ENCODE measurements at regions not wholly inside any gene's neighbourhood (a gene's known extent, or its start where the extent isn't known, plus 50 kb on each side); places are given as distances from the start of the nearest gene placed in this dataset.

GRCh38 chr5:99089822-99090549 lies 161.2 kb upstream of the CHD1 start:
- DNase-seq (ENCODE audit: low spot score), result no peak
- Histone ChIP-seq H3K9ac (ENCODE audit: low read depth, low read length, poor library complexity) (no peak overlapping the region), H4K91ac (ENCODE audit: low read depth, low read length, poor library complexity) (no peak overlapping the region), H2AFZ (ENCODE audit: low read length) (no peak overlapping the region), H3K4me1 (ENCODE audit: control insufficient read depth in 2 of 2, insufficient read depth in 1 of 2, low read depth in 1 of 2, low read length in 2 of 2) (peaks cover 0 to 2% of the 10 kb centered on the region in 2 donors), H2BK5ac (ENCODE audit: low read length) (no peak overlapping the region), H3K27me3 (ENCODE audit: control insufficient read depth in 3 of 3, insufficient read depth in 3 of 3, low read depth in 1 of 3, low read length in 3 of 3) (no peaks in the 10 kb centered on the region), H2BK120ac (ENCODE audit: low read depth, low read length) (no peak overlapping the region), H3K4me2 (ENCODE audit: insufficient read depth, low read length, poor library complexity, severe bottlenecking) (no peak overlapping the region), H3K36me3 (replicated peaks in 1 of 2; ENCODE audit: control insufficient read depth in 2 of 2, insufficient read depth in 2 of 2, low read length in 2 of 2) (no peaks in the 10 kb centered on the region), H3K27ac (replicated peaks; ENCODE audit: low read length) (no peak overlapping the region), H3K79me1 (ENCODE audit: low read depth, low read length) (no peaks in the 10 kb centered on the region), H2AK5ac (ENCODE audit: low read depth, low read length) (no peak overlapping the region), H3K18ac (ENCODE audit: low read length) (no peak overlapping the region), H4K8ac (ENCODE audit: low read depth, low read length) (no peak overlapping the region), H3K14ac (ENCODE audit: low read length) (no peak overlapping the region), H2BK15ac (ENCODE audit: low read length) (no peak overlapping the region), H3K9me3 (replicated peaks in 1 of 2; ENCODE audit: control insufficient read depth in 2 of 2, insufficient read depth in 1 of 2, low read depth in 1 of 2, low read length in 2 of 2) (peaks cover 0 to 9% of the 10 kb centered on the region in 2 donors), H3K4me3 (ENCODE audit: low read length in 2 of 2) (no peak overlapping the region), H3K23ac (ENCODE audit: low read depth, low read length, poor library complexity) (no peak overlapping the region), H3K4ac (ENCODE audit: low read length) (no peak overlapping the region), H2BK12ac (ENCODE audit: low read length) (no peak overlapping the region)
- no CpG with 5 or more reads among the region's 2 CpGs for WGBS, 2 donors (ENCODE audit: extremely low coverage in 2 of 2, insufficient read length in 2 of 2, insufficient replicate concordance in 1 of 2)

GRCh38 chr5:99088309-99088708 lies 159.5 kb upstream of the CHD1 start:
- no CpG with 5 or more reads among the region's 3 CpGs for WGBS, 2 donors (ENCODE audit: extremely low coverage in 2 of 2, insufficient read length in 2 of 2, insufficient replicate concordance in 1 of 2)
- H3K36me3 ChIP-seq (replicated peaks in 1 of 2; ENCODE audit: control insufficient read depth in 2 of 2, insufficient read depth in 2 of 2, low read length in 2 of 2), result no peaks in the 10 kb centered on the region
- no peak overlapping the region for H3K18ac ChIP-seq (ENCODE audit: low read length)
- H2BK5ac ChIP-seq (ENCODE audit: low read length), result no peak overlapping the region
- DNase-seq (ENCODE audit: low spot score), result no peak
- no peak overlapping the region for H4K8ac ChIP-seq (ENCODE audit: low read depth, low read length)
- no peak overlapping the region for H3K23ac ChIP-seq (ENCODE audit: low read depth, low read length, poor library complexity)
- H4K91ac ChIP-seq (ENCODE audit: low read depth, low read length, poor library complexity), result no peak overlapping the region
- H3K4me3 ChIP-seq (ENCODE audit: low read length in 2 of 2), result no peak overlapping the region
- no peak overlapping the region for H3K9ac ChIP-seq (ENCODE audit: low read depth, low read length, poor library complexity)
- H2AFZ ChIP-seq (ENCODE audit: low read length), result peak overlapping the region; percentile 28
- no peak overlapping the region for H2AK5ac ChIP-seq (ENCODE audit: low read depth, low read length)
- H3K9me3 ChIP-seq (replicated peaks in 1 of 2; ENCODE audit: control insufficient read depth in 2 of 2, insufficient read depth in 1 of 2, low read depth in 1 of 2, low read length in 2 of 2), result peaks cover 0 to 9% of the 10 kb centered on the region in 2 donors
- H2BK15ac ChIP-seq (ENCODE audit: low read length), result no peak overlapping the region
- no peaks in the 10 kb centered on the region for H3K27me3 ChIP-seq (ENCODE audit: control insufficient read depth in 3 of 3, insufficient read depth in 3 of 3, low read depth in 1 of 3, low read length in 3 of 3)
- peaks cover 0 to 2% of the 10 kb centered on the region in 2 donors for H3K4me1 ChIP-seq (ENCODE audit: control insufficient read depth in 2 of 2, insufficient read depth in 1 of 2, low read depth in 1 of 2, low read length in 2 of 2)
- no peak overlapping the region for H2BK120ac ChIP-seq (ENCODE audit: low read depth, low read length)
- no peak overlapping the region for H3K14ac ChIP-seq (ENCODE audit: low read length)
- H3K4me2 ChIP-seq (ENCODE audit: insufficient read depth, low read length, poor library complexity, severe bottlenecking), result no peak overlapping the region
- H3K4ac ChIP-seq (ENCODE audit: low read length), result no peak overlapping the region
- no peak overlapping the region for H2BK12ac ChIP-seq (ENCODE audit: low read length)
- H3K79me1 ChIP-seq (ENCODE audit: low read depth, low read length), result no peaks in the 10 kb centered on the region
- no peak overlapping the region for H3K27ac ChIP-seq (replicated peaks; ENCODE audit: low read length)

- H2AK5ac ChIP-seq (ENCODE audit: low read depth, low read length), result no peak overlapping the region
- no peak overlapping the region for H2BK12ac ChIP-seq (ENCODE audit: low read length)
- H3K36me3 ChIP-seq (replicated peaks in 1 of 2; ENCODE audit: control insufficient read depth in 2 of 2, insufficient read depth in 2 of 2, low read length in 2 of 2), result no peaks in the 10 kb centered on the region
- H4K91ac ChIP-seq (ENCODE audit: low read depth, low read length, poor library complexity), result no peak overlapping the region
- no peak overlapping the region for H2BK120ac ChIP-seq (ENCODE audit: low read depth, low read length)
- H3K18ac ChIP-seq (ENCODE audit: low read length), result no peak overlapping the region
- no peaks in the 10 kb centered on the region for H3K79me1 ChIP-seq (ENCODE audit: low read depth, low read length)
- no peak overlapping the region for H3K9ac ChIP-seq (ENCODE audit: low read depth, low read length, poor library complexity)
- no peak overlapping the region for H3K23ac ChIP-seq (ENCODE audit: low read depth, low read length, poor library complexity)
- no peaks in the 10 kb centered on the region for H3K27me3 ChIP-seq (ENCODE audit: control insufficient read depth in 3 of 3, insufficient read depth in 3 of 3, low read depth in 1 of 3, low read length in 3 of 3)
- H3K4me1 ChIP-seq (ENCODE audit: control insufficient read depth in 2 of 2, insufficient read depth in 1 of 2, low read depth in 1 of 2, low read length in 2 of 2), result peaks cover 0 to 5% of the 10 kb centered on the region in 2 donors
- H2BK5ac ChIP-seq (ENCODE audit: low read length), result no peak overlapping the region
- H3K27ac ChIP-seq (replicated peaks; ENCODE audit: low read length), result no peak overlapping the region
- no peak overlapping the region for H2BK15ac ChIP-seq (ENCODE audit: low read length)
- H3K9me3 ChIP-seq (replicated peaks in 1 of 2; ENCODE audit: control insufficient read depth in 2 of 2, insufficient read depth in 1 of 2, low read depth in 1 of 2, low read length in 2 of 2), result peaks cover 0 to 2% of the 10 kb centered on the region in 2 donors
- H3K14ac ChIP-seq (ENCODE audit: low read length), result no peak overlapping the region
- H4K8ac ChIP-seq (ENCODE audit: low read depth, low read length), result no peak overlapping the region
- H3K4ac ChIP-seq (ENCODE audit: low read length), result no peak overlapping the region
- no peak overlapping the region for H3K4me2 ChIP-seq (ENCODE audit: insufficient read depth, low read length, poor library complexity, severe bottlenecking)
- peak overlapping the region; percentile 13 for H2AFZ ChIP-seq (ENCODE audit: low read length)
- no peak overlapping the region for H3K4me3 ChIP-seq (ENCODE audit: low read length in 2 of 2)
- DNase-seq (ENCODE audit: low spot score), result no peak
- no CpG with 5 or more reads among the region's 3 CpGs for WGBS, 2 donors (ENCODE audit: extremely low coverage in 2 of 2, insufficient read length in 2 of 2, insufficient replicate concordance in 1 of 2)
These were observed 154.4 kb upstream of the CHD1 start for GRCh38 chr5:99083197-99083596.

- no CpG with 5 or more reads among the region's 2 CpGs for WGBS, 2 donors (ENCODE audit: extremely low coverage in 2 of 2, insufficient read length in 2 of 2, insufficient replicate concordance in 1 of 2)
- Histone ChIP-seq H2BK12ac (ENCODE audit: low read length) (no peak overlapping the region), H3K36me3 (replicated peaks in 1 of 2; ENCODE audit: control insufficient read depth in 2 of 2, insufficient read depth in 2 of 2, low read length in 2 of 2) (no peaks in the 10 kb centered on the region), H3K4me3 (ENCODE audit: low read length in 2 of 2) (no peak overlapping the region), H3K79me1 (ENCODE audit: low read depth, low read length) (no peaks in the 10 kb centered on the region), H3K27ac (replicated peaks; ENCODE audit: low read length) (no peak overlapping the region), H3K9ac (ENCODE audit: low read depth, low read length, poor library complexity) (no peak overlapping the region), H2BK15ac (ENCODE audit: low read length) (no peak overlapping the region), H2BK5ac (ENCODE audit: low read length) (no peak overlapping the region), H3K23ac (ENCODE audit: low read depth, low read length, poor library complexity) (no peak overlapping the region), H3K27me3 (ENCODE audit: control insufficient read depth in 3 of 3, insufficient read depth in 3 of 3, low read depth in 1 of 3, low read length in 3 of 3) (no peaks in the 10 kb centered on the region), H4K8ac (ENCODE audit: low read depth, low read length) (no peak overlapping the region), H3K4me2 (ENCODE audit: insufficient read depth, low read length, poor library complexity, severe bottlenecking) (no peak overlapping the region), H2AK5ac (ENCODE audit: low read depth, low read length) (no peak overlapping the region), H3K14ac (ENCODE audit: low read length) (no peak overlapping the region), H2BK120ac (ENCODE audit: low read depth, low read length) (no peak overlapping the region), H3K18ac (ENCODE audit: low read length) (no peak overlapping the region), H3K4me1 (ENCODE audit: control insufficient read depth in 2 of 2, insufficient read depth in 1 of 2, low read depth in 1 of 2, low read length in 2 of 2) (peaks cover 0 to 5% of the 10 kb centered on the region in 2 donors), H2AFZ (ENCODE audit: low read length) (no peak overlapping the region), H3K9me3 (replicated peaks in 1 of 2; ENCODE audit: control insufficient read depth in 2 of 2, insufficient read depth in 1 of 2, low read depth in 1 of 2, low read length in 2 of 2) (peaks cover 0 to 2% of the 10 kb centered on the region in 2 donors), H4K91ac (ENCODE audit: low read depth, low read length, poor library complexity) (no peak overlapping the region), H3K4ac (ENCODE audit: low read length) (no peak overlapping the region)
- DNase-seq (ENCODE audit: low spot score), result no peak
These were observed 152.9 kb upstream of the CHD1 start for GRCh38 chr5:99081711-99082110.
